T-cell (primary cell): ENCODE measurements at regions not wholly inside any gene's neighbourhood (a gene's known extent, or its start where the extent isn't known, plus 50 kb on each side); places are given as distances from the start of the nearest gene placed in this dataset.

ENCODE experiments used
- ATAC-seq, 4 experiments: fragments of 200-7000 bp in 3 of 4; fragments of 150-1000 bp in 1 of 4; cut with Tn5 transposase; replicated peaks in 1 of 4; 1 replicate in 3 of 4; 2 replicates in 1 of 4; pipeline ENCODE4 v1.10.0; 2021; ENCODE audit warnings: moderate library complexity in 3 of 4, mild to moderate bottlenecking in 2 of 4, moderate number of reproducible peaks in 1 of 4
- CTCF ChIA-PET, 2 donors: fragments of 300-600 bp; sonication (Branson Sonifier 250); formaldehyde crosslinking; loops; one replicate each; lab custom pipeline; 2022; ENCODE audit warnings: antibody characterized with exemption in 2 of 2; lab: Charles Lee
- POLR2A ChIA-PET, 2 donors: fragments of 300-600 bp; sonication (Branson Sonifier 250); formaldehyde crosslinking; loops; one replicate each; lab custom pipeline; 2022; ENCODE audit warnings: antibody characterized with exemption in 2 of 2; lab: Charles Lee
- DNase-seq, 35 experiments: peaks; one replicate each; pipeline versions ENCODE4 v3.0.0 to v3.0.0-alpha.2; 2013 to 2023
- H3K27ac ChIP-seq: one replicate; pipeline ENCODE4 v1.5.1; 2013; ENCODE audit warnings: low read length
- H3K27me3 ChIP-seq, 2 experiments: replicated peaks in 1 of 2; 1 replicate in 1 of 2; 2 replicates in 1 of 2; pipeline versions ENCODE4 v1.6.1 to v1.7.0; 2013; ENCODE audit warnings: low read length in 1 of 2, mixed read lengths in 1 of 2; ENCODE audit not compliant: control insufficient read depth in 2 of 2, insufficient read depth in 2 of 2; ENCODE audit errors: extremely low read depth in 1 of 2
- H3K36me3 ChIP-seq, 2 donors: 1 replicate in 1 of 2; 2 replicates in 1 of 2; pipeline versions ENCODE4 v1.6.1 to v1.7.0; 2013; ENCODE audit warnings: low read length in 1 of 2; ENCODE audit not compliant: control insufficient read depth in 2 of 2, insufficient read depth in 1 of 2; ENCODE audit errors: extremely low read depth in 1 of 2
- H3K4me1 ChIP-seq, 2 experiments: 1 replicate in 1 of 2; 2 replicates in 1 of 2; pipeline versions ENCODE4 v1.6.1 to v1.7.0; 2013; ENCODE audit warnings: low read length in 2 of 2, mixed read lengths in 1 of 2; ENCODE audit not compliant: insufficient read depth in 2 of 2, control insufficient read depth in 1 of 2; ENCODE audit errors: extremely low read depth in 1 of 2
- H3K4me3 ChIP-seq, 2 donors: 1 replicate in 1 of 2; 2 replicates in 1 of 2; pipeline versions ENCODE4 v1.5.1 to v1.7.0; 2013; ENCODE audit warnings: mild to moderate bottlenecking in 2 of 2, low read length in 1 of 2, moderate library complexity in 1 of 2; ENCODE audit not compliant: control insufficient read depth in 1 of 2; ENCODE audit errors: extremely low read depth in 1 of 2
- H3K9me3 ChIP-seq: 2 replicates; pipeline ENCODE4 v1.7.0; 2013
- H3K27ac Mint-ChIP-seq, 2 donors: one replicate each; pipeline ENCODE4 v1.8.0; 2020 to 2021; ENCODE audit warnings: mild to moderate bottlenecking in 2 of 2, mixed read lengths in 2 of 2
- H3K27me3 Mint-ChIP-seq, 2 donors: one replicate each; pipeline ENCODE4 v1.8.0; 2021 to 2022; ENCODE audit warnings: mixed read lengths in 2 of 2
- H3K36me3 Mint-ChIP-seq: one replicate; pipeline ENCODE4 v1.8.0; 2021; ENCODE audit warnings: mixed read lengths
- H3K4me1 Mint-ChIP-seq, 3 donors: one replicate each; pipeline ENCODE4 v1.8.0; 2020 to 2022; ENCODE audit warnings: mixed read lengths in 3 of 3, mild to moderate bottlenecking in 1 of 3
- H3K4me3 Mint-ChIP-seq, 3 donors: one replicate each; pipeline ENCODE4 v1.8.0; 2020 to 2022; ENCODE audit warnings: mild to moderate bottlenecking in 3 of 3, mixed read lengths in 3 of 3, moderate library complexity in 3 of 3
- H3K9me3 Mint-ChIP-seq, 3 donors: one replicate each; pipeline ENCODE4 v1.8.0; 2020 to 2022; ENCODE audit warnings: mixed read lengths in 3 of 3
- WGBS: methylation state at CpG from one replicate; pipeline ENCODE4 v1.1.5; 2013; ENCODE audit warnings: missing lambda C conversion rate; ENCODE audit not compliant: insufficient coverage; 5-methylcytosine and 5-hydroxymethylcytosine counted together

- Histone ChIP-seq H3K4me1 (no peaks in the 10 kb centered on the region), H3K9me3 (no peaks in the 10 kb centered on the region), H3K4me3 (no peak overlapping the region), H3K27ac (no peak overlapping the region), H3K27me3 (peaks cover 0 to 2% of the 10 kb centered on the region in 2 experiments), H3K36me3 (no peaks in the 10 kb centered on the region)
- ATAC-seq, result no peak
- H3K27me3 Mint-ChIP-seq, result peaks cover 0 to 12% of the 10 kb centered on the region in 2 donors
- H3K27ac Mint-ChIP-seq, result no peak overlapping the region
- 80% methylated on average over 1 of the region's 2 CpGs for WGBS
- no peaks in the 10 kb centered on the region for H3K36me3 Mint-ChIP-seq
- peaks cover 0 to 5% (median 0%) of the 10 kb centered on the region in 3 donors for H3K9me3 Mint-ChIP-seq
- no peak overlapping the region for H3K4me3 Mint-ChIP-seq
- CTCF ChIA-PET, result no interaction called here
- POLR2A ChIA-PET, result interaction anchor here in 1 of 2 donors (0.6 to 0.7 kb wide), 2 partner anchors 41 to 810 kb away, joined by 3 read pairs; no protein-coding TSS in a partner anchor
- no peaks in the 10 kb centered on the region for H3K4me1 Mint-ChIP-seq
- DNase-seq, result no peak
Measured at GRCh38 chr12:102753802-102754201, 163.2 kb downstream of the PAH start.

- Histone ChIP-seq H3K4me3 (no peak overlapping the region), H3K27me3 (no peaks in the 10 kb centered on the region), H3K27ac (no peak overlapping the region), H3K9me3 (no peaks in the 10 kb centered on the region), H3K36me3 (no peaks in the 10 kb centered on the region), H3K4me1 (no peaks in the 10 kb centered on the region)
- peaks cover 0 to 7% of the 10 kb centered on the region in 2 donors for H3K27me3 Mint-ChIP-seq
- H3K9me3 Mint-ChIP-seq, result peaks cover 0 to 3% (median 0%) of the 10 kb centered on the region in 3 donors
- no peaks in the 10 kb centered on the region for H3K4me1 Mint-ChIP-seq
- H3K4me3 Mint-ChIP-seq, result no peak overlapping the region
- no peaks in the 10 kb centered on the region for H3K36me3 Mint-ChIP-seq
- ATAC-seq, result no peak
- ChIA-PET CTCF (no interaction called here), POLR2A (no interaction called here)
- H3K27ac Mint-ChIP-seq, result no peak overlapping the region
- no CpG with 5 or more reads among the region's 3 CpGs for WGBS
- DNase-seq, result no peak
Measured at GRCh38 chr12:102748704-102749103, 168.3 kb downstream of the PAH start.

- H3K27ac ChIP-seq, result no peak overlapping the region
- no peaks in the 10 kb centered on the region for H3K9me3 ChIP-seq
- ATAC-seq (no peak), DNase-seq (no peak)
- Mint-ChIP-seq H3K27me3 (peaks cover 0 to 2% of the 10 kb centered on the region in 2 donors), H3K4me1 (no peaks in the 10 kb centered on the region), H3K36me3 (no peaks in the 10 kb centered on the region), H3K4me3 (no peak overlapping the region), H3K9me3 (peaks cover 0 to 3% (median 0%) of the 10 kb centered on the region in 3 donors), H3K27ac (no peak overlapping the region)
- CTCF ChIA-PET, result no interaction called here
- no peaks in the 10 kb centered on the region for H3K4me1 ChIP-seq
- no peaks in the 10 kb centered on the region for H3K36me3 ChIP-seq
- H3K27me3 ChIP-seq, result no peaks in the 10 kb centered on the region
- POLR2A ChIA-PET, result no interaction called here
- no peak overlapping the region for H3K4me3 ChIP-seq
- WGBS, result 75% methylated on average over 3 of the region's 4 CpGs
Measured at GRCh38 chr12:102746963-102747362, 170.1 kb downstream of the PAH start.

GRCh38 chr12:102745971-102746600, 171.0 kb downstream of the PAH start:
- POLR2A ChIA-PET, result no interaction called here
- no peak for DNase-seq

GRCh38 chr12:102741196-102741595, 175.8 kb downstream of the PAH start:
- WGBS, result no CpG with 5 or more reads among the region's 3 CpGs
- H3K4me3 ChIP-seq, result no peak overlapping the region
- POLR2A ChIA-PET, result no interaction called here
- no peaks in the 10 kb centered on the region for H3K4me1 ChIP-seq
- H3K9me3 ChIP-seq, result no peaks in the 10 kb centered on the region
- H3K36me3 ChIP-seq, result no peaks in the 10 kb centered on the region
- no peak overlapping the region for H3K4me3 Mint-ChIP-seq
- no peak overlapping the region for H3K27ac Mint-ChIP-seq
- H3K4me1 Mint-ChIP-seq, result no peaks in the 10 kb centered on the region
- peaks cover 0 to 5% (median 3%) of the 10 kb centered on the region in 3 donors for H3K9me3 Mint-ChIP-seq
- H3K27ac ChIP-seq, result no peak overlapping the region
- ATAC-seq, result no peak
- no peak for DNase-seq
- CTCF ChIA-PET, result interaction anchor here in 1 of 2 donors (0.6 kb wide), 1 partner anchor 1854 kb away, joined by 3 read pairs; no protein-coding TSS in a partner anchor
- no peaks in the 10 kb centered on the region for H3K27me3 Mint-ChIP-seq
- H3K36me3 Mint-ChIP-seq, result no peaks in the 10 kb centered on the region
- H3K27me3 ChIP-seq, result no peaks in the 10 kb centered on the region

More at GRCh38 chr12:102745971-102746600, 171.0 kb downstream of the PAH start:
- Histone ChIP-seq H3K27ac (no peak overlapping the region), H3K4me1 (no peaks in the 10 kb centered on the region), H3K36me3 (no peaks in the 10 kb centered on the region), H3K9me3 (no peaks in the 10 kb centered on the region), H3K4me3 (no peak overlapping the region), H3K27me3 (no peaks in the 10 kb centered on the region)
- ATAC-seq, result no peak
- 93% methylated on average over 2 of the region's 8 CpGs for WGBS
- Mint-ChIP-seq H3K27me3 (no peaks in the 10 kb centered on the region), H3K36me3 (no peaks in the 10 kb centered on the region), H3K27ac (no peak overlapping the region), H3K4me3 (no peak overlapping the region), H3K4me1 (no peaks in the 10 kb centered on the region), H3K9me3 (peaks cover 0 to 3% (median 0%) of the 10 kb centered on the region in 3 donors)
- CTCF ChIA-PET, result no interaction called here

GRCh38 chr12:102740141-102740955, 176.7 kb downstream of the PAH start:
- H3K27ac Mint-ChIP-seq, result no peak overlapping the region
- Histone ChIP-seq H3K27me3 (no peaks in the 10 kb centered on the region), H3K4me3 (no peak overlapping the region), H3K9me3 (no peaks in the 10 kb centered on the region), H3K36me3 (no peaks in the 10 kb centered on the region), H3K4me1 (no peaks in the 10 kb centered on the region), H3K27ac (no peak overlapping the region)
- H3K9me3 Mint-ChIP-seq, result peaks cover 0 to 6% (median 3%) of the 10 kb centered on the region in 3 donors
- CTCF ChIA-PET, result no interaction called here
- H3K36me3 Mint-ChIP-seq, result no peaks in the 10 kb centered on the region
- H3K4me1 Mint-ChIP-seq, result no peaks in the 10 kb centered on the region
- POLR2A ChIA-PET, result no interaction called here
- H3K27me3 Mint-ChIP-seq, result no peaks in the 10 kb centered on the region
- no peak for DNase-seq
- H3K4me3 Mint-ChIP-seq, result no peak overlapping the region
- ATAC-seq, result no peak
- 62% methylated on average over 3 of the region's 3 CpGs for WGBS
